ENCODE measurements at regions not wholly inside any gene's neighbourhood (a gene's known extent, or its start where the extent isn't known, plus 50 kb on each side); places are given as distances from the start of the nearest gene placed in this dataset.

DNA sequence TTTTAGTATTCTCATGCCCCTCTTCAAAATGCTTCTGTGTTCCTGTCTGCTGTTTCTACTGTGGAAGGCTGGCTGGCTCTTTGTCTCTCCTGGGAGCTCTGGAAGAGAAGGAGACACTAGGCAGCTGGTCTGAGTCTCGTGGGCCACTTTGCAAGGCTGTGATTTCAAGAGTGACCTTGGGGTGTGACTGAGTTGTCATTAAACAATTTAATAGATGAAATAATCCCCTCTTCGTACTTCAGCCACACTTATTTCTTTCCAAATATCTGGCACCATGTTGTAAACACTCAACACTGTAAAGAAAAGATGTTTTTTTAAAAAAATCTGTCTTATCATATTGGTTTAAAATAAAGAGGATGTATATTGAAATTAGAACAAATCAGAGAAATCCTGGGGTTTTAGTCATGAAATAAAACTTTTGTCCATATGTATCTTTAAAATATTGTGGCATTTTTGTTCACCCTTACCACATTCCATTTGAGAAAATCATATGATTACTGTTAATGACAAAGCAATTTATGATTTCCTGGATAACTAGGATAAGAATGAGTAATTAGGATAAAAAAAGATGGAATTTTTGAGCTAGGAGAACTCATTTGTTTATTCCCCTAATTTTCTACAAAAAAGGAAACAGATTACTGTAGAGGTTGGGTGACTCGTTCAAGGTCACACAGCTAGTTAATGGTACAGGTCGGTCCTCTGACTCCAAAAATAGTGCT lies 200.8 kb downstream of the MAT2B start:
- Histone ChIP-seq H3K27ac (no peak overlapping the region), H3K36me3 (no peaks in the 10 kb centered on the region), H3K9me3 (no peaks in the 10 kb centered on the region), H3K4me3 (no peak overlapping the region), H3K4me1 (no peaks in the 10 kb centered on the region), H3K27me3 (no peaks in the 10 kb centered on the region)
- no peak for ATAC-seq
- intact Hi-C loops (cut with DNase I) = no loop called here
- TF ChIP-seq, protein P1, sequence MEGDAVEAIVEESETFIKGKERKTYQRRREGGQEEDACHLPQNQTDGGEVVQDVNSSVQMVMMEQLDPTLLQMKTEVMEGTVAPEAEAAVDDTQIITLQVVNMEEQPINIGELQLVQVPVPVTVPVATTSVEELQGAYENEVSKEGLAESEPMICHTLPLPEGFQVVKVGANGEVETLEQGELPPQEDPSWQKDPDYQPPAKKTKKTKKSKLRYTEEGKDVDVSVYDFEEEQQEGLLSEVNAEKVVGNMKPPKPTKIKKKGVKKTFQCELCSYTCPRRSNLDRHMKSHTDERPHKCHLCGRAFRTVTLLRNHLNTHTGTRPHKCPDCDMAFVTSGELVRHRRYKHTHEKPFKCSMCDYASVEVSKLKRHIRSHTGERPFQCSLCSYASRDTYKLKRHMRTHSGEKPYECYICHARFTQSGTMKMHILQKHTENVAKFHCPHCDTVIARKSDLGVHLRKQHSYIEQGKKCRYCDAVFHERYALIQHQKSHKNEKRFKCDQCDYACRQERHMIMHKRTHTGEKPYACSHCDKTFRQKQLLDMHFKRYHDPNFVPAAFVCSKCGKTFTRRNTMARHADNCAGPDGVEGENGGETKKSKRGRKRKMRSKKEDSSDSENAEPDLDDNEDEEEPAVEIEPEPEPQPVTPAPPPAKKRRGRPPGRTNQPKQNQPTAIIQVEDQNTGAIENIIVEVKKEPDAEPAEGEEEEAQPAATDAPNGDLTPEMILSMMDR (IDR thresholded peaks at IDR 0.05) = no peak
- no peak for DNase-seq

DNA sequence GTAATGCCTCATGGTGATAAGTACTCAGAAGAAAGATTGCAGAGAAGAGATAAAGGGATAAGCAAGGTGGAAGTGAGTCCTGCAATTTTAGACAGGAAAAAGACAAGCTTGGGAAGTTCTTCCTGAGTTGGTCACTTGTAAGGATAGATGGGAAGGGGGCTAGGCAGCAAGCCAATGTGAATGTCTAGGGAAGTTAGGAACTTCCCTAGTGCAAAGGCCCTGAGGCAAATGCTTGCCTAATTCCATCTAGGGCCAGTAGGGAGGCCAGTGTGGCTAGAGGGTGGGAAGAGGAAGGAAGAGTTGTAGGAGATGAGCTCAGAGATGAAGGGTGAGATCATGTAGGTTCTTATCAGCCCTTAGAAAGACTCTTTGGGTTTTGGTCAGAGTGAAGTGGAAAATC lies 206.6 kb downstream of the MAT2B start:
- intact Hi-C loops (cut with DNase I) = no loop called here
- TF ChIP-seq, protein P1 (IDR thresholded peaks at IDR 0.05) = no peak
- DNase-seq = no peak
- H3K36me3 ChIP-seq = no peaks in the 10 kb centered on the region
- H3K27ac ChIP-seq = no peak overlapping the region
- H3K27me3 ChIP-seq = no peaks in the 10 kb centered on the region
- no peaks in the 10 kb centered on the region for H3K9me3 ChIP-seq
- ATAC-seq = no peak
- H3K4me3 ChIP-seq = no peak overlapping the region
- H3K4me1 ChIP-seq = no peaks in the 10 kb centered on the region

DNA sequence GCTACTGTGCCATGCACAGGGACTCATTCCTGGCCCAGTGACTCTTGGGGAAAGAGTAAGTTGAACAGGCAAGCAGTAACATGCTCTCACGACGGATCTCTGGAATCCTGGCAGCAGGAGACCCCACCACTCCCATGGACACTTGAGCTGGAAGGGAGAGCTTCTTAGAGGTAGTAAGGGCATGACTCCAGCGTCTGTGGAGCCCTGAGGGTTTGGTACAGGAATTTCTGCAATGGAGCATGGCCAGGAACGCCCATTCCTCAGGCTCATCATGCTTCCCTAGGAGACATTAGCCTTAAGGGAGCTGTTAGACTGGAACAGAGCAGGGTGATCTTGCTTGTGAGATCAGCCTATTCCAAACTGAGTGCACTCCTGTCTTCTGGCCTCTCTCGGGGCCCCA lies 212.9 kb downstream of the MAT2B start:
- Histone ChIP-seq H3K27ac (no peak overlapping the region), H3K27me3 (no peaks in the 10 kb centered on the region), H3K36me3 (no peaks in the 10 kb centered on the region), H3K9me3 (no peaks in the 10 kb centered on the region), H3K4me1 (no peaks in the 10 kb centered on the region), H3K4me3 (no peak overlapping the region)
- intact Hi-C loops (cut with DNase I) = no loop called here
- no peak for DNase-seq
- ATAC-seq = no peak
- TF ChIP-seq, protein P1 (IDR thresholded peaks at IDR 0.05) = no peak

DNA sequence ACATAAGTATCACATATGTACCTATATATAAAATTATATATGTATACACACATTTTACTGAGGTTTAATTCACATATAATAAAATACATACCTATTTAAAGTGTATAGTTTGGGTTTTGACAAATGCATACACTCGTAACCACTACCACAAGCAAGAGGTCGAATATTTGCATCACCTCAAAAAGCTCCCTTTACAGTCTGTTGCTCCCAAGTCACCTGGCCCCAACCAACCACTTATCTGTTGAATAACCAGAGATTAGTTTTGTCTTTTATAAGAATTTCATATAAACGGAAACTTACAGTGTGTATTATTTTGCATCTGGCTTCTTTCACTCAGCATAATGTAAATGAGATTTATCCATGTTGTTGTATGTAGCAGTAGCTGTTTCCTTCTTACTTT lies 218.9 kb downstream of the MAT2B start:
- Histone ChIP-seq H3K9me3 (no peaks in the 10 kb centered on the region), H3K4me1 (no peaks in the 10 kb centered on the region), H3K27me3 (no peaks in the 10 kb centered on the region), H3K36me3 (no peaks in the 10 kb centered on the region), H3K4me3 (no peak overlapping the region), H3K27ac (no peak overlapping the region)
- ATAC-seq (no peak), DNase-seq (no peak)
- intact Hi-C loops (cut with DNase I) = no loop called here
- TF ChIP-seq, protein P1 (IDR thresholded peaks at IDR 0.05) = no peak

DNA sequence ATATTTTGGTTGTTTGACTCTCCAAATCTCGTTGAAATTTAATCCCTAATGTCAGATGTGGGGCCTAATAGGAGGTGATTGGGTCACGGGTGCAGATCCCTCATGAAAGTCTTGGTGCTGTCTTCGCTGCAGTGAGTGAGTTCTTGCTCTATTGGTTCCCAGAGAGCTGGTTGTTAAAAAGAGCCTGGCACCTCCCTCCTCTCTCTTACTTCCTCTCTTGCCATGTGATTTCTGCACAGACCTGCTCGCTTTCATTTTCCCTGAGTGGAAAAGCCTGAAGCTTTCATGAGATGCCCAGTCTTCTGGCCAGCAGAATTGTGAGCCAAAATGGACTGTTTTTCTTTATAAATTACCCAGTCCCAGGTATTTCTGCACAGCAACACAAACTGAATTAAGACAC lies 221.6 kb downstream of the MAT2B start:
- Histone ChIP-seq H3K4me3 (no peak overlapping the region), H3K9me3 (no peaks in the 10 kb centered on the region), H3K4me1 (no peaks in the 10 kb centered on the region), H3K36me3 (no peaks in the 10 kb centered on the region), H3K27me3 (no peaks in the 10 kb centered on the region), H3K27ac (no peak overlapping the region)
- no peak for DNase-seq
- ATAC-seq = peak; percentile 27
- TF ChIP-seq, protein P1 (IDR thresholded peaks at IDR 0.05) = no peak
- intact Hi-C loops (cut with DNase I) = no loop called here

Data from upper lobe of right lung (tissue), 1 donor.